HepG2 (cell line): ENCODE measurements at regions not wholly inside any gene's neighbourhood (a gene's known extent, or its start where the extent isn't known, plus 50 kb on each side); places are given as distances from the start of the nearest gene placed in this dataset.

ENCODE experiments used
- ATAC-seq: fragments of 200-7000 bp; cut with Tn5 transposase; 3 replicates; pipeline ENCODE4 v1.9.1; 2020; ENCODE audit warnings: mild to moderate bottlenecking, moderate library complexity
- BruUV-seq: library from RNA; stranded (reverse); fragments of 400-500 nt; replicated peaks from 2 replicates; lab custom pipeline; 2021; lab: Mats Ljungman, UMichigan
- CTCF ChIA-PET: fragments of 300-600 bp; formaldehyde crosslinking; extraction: SDS; loops from one replicate; lab custom pipeline; 2021; ENCODE audit warnings: low total read pairs, inconsistent platforms, low intra/inter-chr PET ratio; lab: Yijun Ruan, JAX
- POLR2A ChIA-PET: fragments of 350-600 bp; sonication (Branson Sonifier 250); formaldehyde crosslinking; loops from one replicate; lab custom pipeline; 2020; ENCODE audit warnings: antibody characterized with exemption, inconsistent platforms; lab: Yijun Ruan, JAX
- DNase-seq: peaks from one replicate; pipeline ENCODE4 v3.0.0-alpha.2; 2015; ENCODE audit warnings: low spot score
- FAIRE-seq: peaks from 3 replicates; lab custom pipeline; 2011; peaks lifted over from hg19 to GRCh38; lab: Jason Lieb, UNC
- H2AFZ ChIP-seq: one replicate; pipeline ENCODE4 v1.6.1; 2011; ENCODE audit warnings: low read length, inconsistent platforms
- H3K27ac ChIP-seq: fragments of 300-600 bp; 3 replicates; pipeline ENCODE4 v1.8.0; 2011; ENCODE audit warnings: mixed run types, mild to moderate bottlenecking, mixed read lengths, low read length, inconsistent platforms; ENCODE audit not compliant: insufficient read depth; ENCODE audit errors: extremely low read length
- H3K27me3 ChIP-seq, 2 experiments: fragments of 200-600 bp in 1 of 2; 2 replicates in 1 of 2; 3 replicates in 1 of 2; pipeline versions ENCODE4 v1.6.0 to v1.8.0; 2011; ENCODE audit warnings: low read length in 2 of 2, mild to moderate bottlenecking in 2 of 2, moderate library complexity in 2 of 2, inconsistent platforms in 1 of 2; ENCODE audit not compliant: insufficient read depth in 2 of 2, control insufficient read depth in 1 of 2
- H3K36me3 ChIP-seq, 2 experiments: fragments of 200-600 bp in 1 of 2; replicated peaks in 1 of 2; 2 replicates in 1 of 2; 3 replicates in 1 of 2; pipeline versions ENCODE4 v1.5.1 to v1.8.0; 2011; ENCODE audit warnings: low read length in 2 of 2, inconsistent platforms in 1 of 2; ENCODE audit not compliant: insufficient read depth in 2 of 2, control insufficient read depth in 1 of 2
- H3K4me1 ChIP-seq: 2 replicates; pipeline ENCODE4 v1.5.1; 2012; ENCODE audit warnings: low read length, inconsistent platforms; ENCODE audit not compliant: insufficient read depth
- H3K4me2 ChIP-seq: 2 replicates; pipeline ENCODE4 v1.6.0; 2011; ENCODE audit warnings: low read depth, low read length, inconsistent platforms
- H3K4me3 ChIP-seq, 3 experiments: fragments of 200-600 bp in 1 of 3; sonication (generic), shearing (Covaris generic) in 1 of 3; replicated peaks in 1 of 3; 2 replicates each; pipeline ENCODE4 v1.5.1; 2011 to 2016; ENCODE audit warnings: low read length in 3 of 3, inconsistent platforms in 2 of 3, low read depth in 2 of 3, mild to moderate bottlenecking in 2 of 3, control low read depth in 1 of 3, mixed read lengths in 1 of 3; ENCODE audit not compliant: insufficient read depth in 1 of 3
- H3K79me2 ChIP-seq: one replicate; pipeline ENCODE4 v1.6.1; 2011; ENCODE audit warnings: low read length, inconsistent platforms; ENCODE audit not compliant: insufficient read depth
- H3K9ac ChIP-seq: 2 replicates; pipeline ENCODE4 v1.6.0; 2011; ENCODE audit warnings: mild to moderate bottlenecking, low read depth, low read length, inconsistent platforms; ENCODE audit not compliant: insufficient read depth
- H3K9me3 ChIP-seq: 2 replicates; pipeline ENCODE4 v1.5.1; 2012; ENCODE audit warnings: mild to moderate bottlenecking, low read length
- H4K20me1 ChIP-seq: 2 replicates; pipeline ENCODE4 v1.6.0; 2011; ENCODE audit warnings: inconsistent platforms, mild to moderate bottlenecking, low read length, moderate library complexity; ENCODE audit not compliant: insufficient read depth
- CREBL2 ChIP-seq: sonication (generic); formaldehyde crosslinking; IDR thresholded peaks from 2 replicates; pipeline ENCODE4 v1.8.1; 2023; ENCODE audit warnings: missing genetic modification reagents, mild to moderate bottlenecking, borderline replicate concordance
- GATAD2A ChIP-seq: IDR thresholded peaks from 2 replicates; pipeline ENCODE4 v1.6.1; 2016
- HNF4A ChIP-seq: sonication (generic); formaldehyde crosslinking; IDR thresholded peaks from 2 replicates; pipeline ENCODE4 v1.4.0; 2020; ENCODE audit warnings: missing genetic modification reagents
- KDM3A ChIP-seq: IDR thresholded peaks from 2 replicates; pipeline ENCODE4 v1.6.1; 2018; ENCODE audit warnings: low read depth, missing compliant biosample characterization
- NFAT5 ChIP-seq: sonication (generic); formaldehyde crosslinking; IDR thresholded peaks from 2 replicates; pipeline ENCODE4 v1.4.0; 2020; ENCODE audit warnings: missing genetic modification reagents
- NFYB ChIP-seq: sonication (generic); formaldehyde crosslinking; IDR thresholded peaks from 2 replicates; pipeline ENCODE4 v1.4.0; 2020; ENCODE audit warnings: missing genetic modification reagents
- PHF20 ChIP-seq: sonication (generic); formaldehyde crosslinking; IDR thresholded peaks from 2 replicates; pipeline ENCODE4 v1.5.0; 2020; ENCODE audit warnings: mild to moderate bottlenecking, missing genetic modification reagents
- PHF5A ChIP-seq: IDR thresholded peaks from one replicate; pipeline ENCODE4 v1.6.1; 2018; ENCODE audit warnings: low read depth, missing genetic modification reagents; ENCODE audit not compliant: unreplicated experiment
- POGK ChIP-seq: sonication (generic); formaldehyde crosslinking; conservative IDR thresholded peaks from 2 replicates; pipeline ENCODE4 v1.8.0; 2022; ENCODE audit warnings: mild to moderate bottlenecking, moderate library complexity, missing genetic modification reagents
- POLR2AphosphoS5 ChIP-seq: IDR thresholded peaks from 2 replicates; pipeline ENCODE4 v1.6.1; 2012; ENCODE audit warnings: low read depth, low read length
- RARG ChIP-seq: sonication (generic); formaldehyde crosslinking; IDR thresholded peaks from 2 replicates; pipeline ENCODE4 v1.4.0; 2020; ENCODE audit warnings: low read depth, mild to moderate bottlenecking, missing genetic modification reagents
- SKIL ChIP-seq: sonication (generic); formaldehyde crosslinking; IDR thresholded peaks from 2 replicates; pipeline ENCODE4 v1.8.0; 2022; ENCODE audit warnings: missing genetic modification reagents, mild to moderate bottlenecking, moderate library complexity, borderline replicate concordance
- ZNF280B ChIP-seq: sonication (generic); formaldehyde crosslinking; IDR thresholded peaks from 2 replicates; pipeline ENCODE4 v1.5.0; 2020; ENCODE audit warnings: missing genetic modification reagents, mild to moderate bottlenecking, borderline replicate concordance
- ZNF451 ChIP-seq: sonication (generic); formaldehyde crosslinking; IDR thresholded peaks from 2 replicates; pipeline ENCODE4 v1.5.0; 2020; ENCODE audit warnings: mild to moderate bottlenecking, missing genetic modification reagents
- WGBS: methylation state at CpG from one replicate; pipeline ENCODE4 v1.1.6; 2017; ENCODE audit warnings: low lambda C conversion rate; 5-methylcytosine and 5-hydroxymethylcytosine counted together
- in situ Hi-C: cut with HindIII; loops from 2 replicates; pipeline ENCODE4 v1.10.0; 2017; ENCODE audit warnings: low pct_unique_long_range_greater_than_20kb; ENCODE audit not compliant: extremely low pct_ligation_motif_present
- intact Hi-C: fragments of 100-400 bp; cut with micrococcal nuclease; formaldehyde crosslinking; loops from one replicate; pipeline ENCODE4 v1.10.0; 2022; ENCODE audit not compliant: unreplicated experiment

- TF ChIP-seq ZNF280B (CRISPR knock-in tag) (no peak), HNF4A (no peak), CREBL2 (CRISPR knock-in tag) (no peak), GATAD2A (CRISPR knock-in tag) (no peak)
These were observed 1090.0 kb downstream of the SLITRK5 start (continued) for GRCh38 chr13:88761145-88761544.

GRCh38 chr13:88764103-88764502 lies 1092.9 kb downstream of the SLITRK5 start:
- H3K27ac ChIP-seq: no peak overlapping the region
- CTCF ChIA-PET: no interaction called here
- FAIRE-seq (no peak), ATAC-seq (no peak), DNase-seq (no peak)
- H3K4me1 ChIP-seq: no peaks in the 10 kb centered on the region
- H3K9ac ChIP-seq: no peak overlapping the region
- no peaks in the 10 kb centered on the region for H3K36me3 ChIP-seq
- no peaks in the 10 kb centered on the region for H4K20me1 ChIP-seq
- BruUV-seq: no TSS peak
- intact Hi-C loops: no loop called here
- no peak overlapping the region for H3K4me2 ChIP-seq
- POLR2A ChIA-PET: no interaction called here
- in situ Hi-C loops: no loop called here
- H3K4me3 ChIP-seq: no peak overlapping the region
- H3K27me3 ChIP-seq: no peaks in the 10 kb centered on the region
- no peaks in the 10 kb centered on the region for H3K79me2 ChIP-seq
- 2% methylated on average over 3 of the region's 3 CpGs for WGBS
- peaks cover 7% of the 10 kb centered on the region; the same call in 1 of the 2 replicates for H3K9me3 ChIP-seq
- H2AFZ ChIP-seq: no peak overlapping the region
- TF ChIP-seq PHF5A (CRISPR knock-in tag) (no peak), NFYB (CRISPR knock-in tag) (no peak), NFAT5 (no peak), POGK (CRISPR knock-in tag) (no peak), SKIL (CRISPR knock-in tag) (no peak), ZNF451 (CRISPR knock-in tag) (no peak), PHF20 (CRISPR knock-in tag) (no peak), POLR2AphosphoS5 (no peak), KDM3A (CRISPR knock-in tag) (no peak), RARG (CRISPR knock-in tag) (no peak)
